HUES6 (cell line): ENCODE measurements at regions not wholly inside any gene's neighbourhood (a gene's known extent, or its start where the extent isn't known, plus 50 kb on each side); places are given as distances from the start of the nearest gene placed in this dataset.

Experiments used
- H3K27ac ChIP-seq: 2 replicates; pipeline ENCODE4 v1.7.0; 2013; ENCODE audit warnings: low read depth, mild to moderate bottlenecking, low read length, inconsistent platforms
- H3K27me3 ChIP-seq: 2 replicates; pipeline ENCODE4 v1.6.1; 2013; ENCODE audit warnings: low read length; ENCODE audit not compliant: control insufficient read depth, insufficient read depth
- H3K36me3 ChIP-seq: 2 replicates; pipeline ENCODE4 v1.6.1; 2013; ENCODE audit warnings: low read length; ENCODE audit not compliant: control insufficient read depth, insufficient read depth
- H3K4me1 ChIP-seq: 2 replicates; pipeline ENCODE4 v1.6.1; 2013; ENCODE audit warnings: low read length; ENCODE audit not compliant: control insufficient read depth, insufficient read depth
- H3K4me3 ChIP-seq: 2 replicates; pipeline ENCODE4 v1.5.1; 2013; ENCODE audit warnings: low read depth, low read length
- H3K9ac ChIP-seq: one replicate; pipeline ENCODE4 v1.6.1; 2013; ENCODE audit warnings: mild to moderate bottlenecking, low read length
- H3K9me3 ChIP-seq: 2 replicates; pipeline ENCODE4 v1.6.1; 2013; ENCODE audit warnings: low read depth, low read length; ENCODE audit not compliant: control insufficient read depth, insufficient read depth

DNA sequence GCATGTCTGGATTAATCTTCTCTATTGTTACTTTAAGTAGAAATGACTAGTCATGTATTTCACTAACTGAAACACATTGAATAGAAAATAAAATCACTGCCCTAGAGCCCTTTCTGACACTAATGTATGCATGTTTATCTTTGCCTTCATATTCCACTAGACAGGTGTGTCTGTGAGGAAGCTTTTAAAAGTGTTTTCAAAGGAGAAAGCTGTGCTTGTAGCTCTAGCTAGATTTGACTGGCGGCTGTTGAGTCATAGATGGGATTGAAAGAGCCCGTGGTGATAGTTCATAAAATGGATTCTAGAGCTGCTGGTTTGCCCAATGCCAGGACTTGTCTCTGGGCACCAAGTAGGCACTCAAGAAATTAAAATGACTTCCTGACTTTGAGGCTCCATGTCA is 189.0 kb upstream of the PIRT start:
- Histone ChIP-seq H3K27me3 (no peaks in the 10 kb centered on the region), H3K27ac (no peak overlapping the region), H3K9ac (no peak overlapping the region), H3K36me3 (no peaks in the 10 kb centered on the region), H3K4me1 (peaks cover 8% of the 10 kb centered on the region), H3K4me3 (no peak overlapping the region), H3K9me3 (no peaks in the 10 kb centered on the region)

DNA sequence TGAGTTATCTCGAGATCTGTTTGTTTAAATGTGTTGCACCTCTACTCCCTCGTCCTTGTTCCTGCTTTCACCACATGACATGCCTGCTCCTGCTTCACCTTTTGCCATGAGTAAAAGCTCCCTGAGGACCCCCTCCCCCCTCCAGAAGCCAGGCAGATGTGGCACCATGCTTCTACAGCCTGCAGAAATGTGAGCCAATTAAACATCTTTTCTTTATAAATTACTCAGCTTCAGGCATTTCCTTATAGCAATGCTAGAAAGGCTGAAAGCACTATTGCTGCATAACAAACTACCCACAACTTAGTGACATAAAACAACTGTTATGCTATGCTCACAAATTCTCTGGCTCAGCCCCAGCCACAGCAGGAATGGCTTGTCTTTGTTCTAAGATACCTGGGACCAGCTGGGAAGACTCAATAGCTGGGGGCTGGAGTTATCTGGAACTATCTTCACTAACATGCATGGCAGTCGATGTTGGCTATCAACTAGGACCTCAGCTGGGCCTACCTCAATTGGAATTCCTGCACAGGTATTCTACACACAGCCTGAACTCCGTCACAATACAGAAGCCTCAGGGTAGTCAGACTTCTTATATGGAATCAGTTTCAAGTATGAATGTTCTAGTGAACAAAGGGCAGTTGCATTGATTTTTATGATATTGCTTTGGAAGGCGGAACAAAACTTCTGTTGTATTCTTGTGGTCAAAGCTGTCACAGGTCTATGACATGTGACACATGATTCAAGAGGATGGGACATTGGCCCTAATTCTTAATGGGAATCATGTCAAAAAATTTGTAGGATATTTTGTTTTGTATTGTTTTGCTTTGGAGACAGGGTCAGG is 186.0 kb upstream of the PIRT start:
- Histone ChIP-seq H3K4me3 (no peak overlapping the region), H3K27ac (no peak overlapping the region), H3K9me3 (no peaks in the 10 kb centered on the region), H3K9ac (no peak overlapping the region), H3K4me1 (no peaks in the 10 kb centered on the region), H3K36me3 (no peaks in the 10 kb centered on the region), H3K27me3 (no peaks in the 10 kb centered on the region)

DNA sequence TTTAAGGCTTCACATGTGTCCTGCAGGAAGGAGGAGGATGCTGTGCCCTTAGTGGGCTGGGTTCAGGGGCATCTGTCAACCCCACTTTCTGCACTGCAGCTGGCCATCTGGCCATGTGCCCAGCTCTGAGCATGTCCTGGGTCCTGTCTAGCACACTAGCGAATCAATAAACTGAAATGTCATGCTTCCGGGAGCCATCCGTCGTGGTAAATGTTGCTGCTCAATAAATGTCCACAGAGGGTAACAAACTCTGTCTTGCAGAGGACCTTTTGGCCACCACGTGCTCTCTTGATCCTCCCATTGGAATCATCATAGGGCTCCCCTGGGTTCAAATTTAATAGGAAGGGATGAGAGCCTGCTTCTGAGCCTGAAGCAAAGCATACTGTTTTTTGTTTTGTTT is 168.6 kb upstream of the PIRT start:
- H3K27me3 ChIP-seq, result no peaks in the 10 kb centered on the region
- H3K9ac ChIP-seq, result no peak overlapping the region
- 0 out of 2 replicates have a peak, but pooled peaks cover 4% of the 10 kb centered on the region for H3K9me3 ChIP-seq
- H3K4me3 ChIP-seq, result no peak overlapping the region
- no peaks in the 10 kb centered on the region for H3K36me3 ChIP-seq
- H3K27ac ChIP-seq, result no peak overlapping the region
- no peaks in the 10 kb centered on the region for H3K4me1 ChIP-seq

DNA sequence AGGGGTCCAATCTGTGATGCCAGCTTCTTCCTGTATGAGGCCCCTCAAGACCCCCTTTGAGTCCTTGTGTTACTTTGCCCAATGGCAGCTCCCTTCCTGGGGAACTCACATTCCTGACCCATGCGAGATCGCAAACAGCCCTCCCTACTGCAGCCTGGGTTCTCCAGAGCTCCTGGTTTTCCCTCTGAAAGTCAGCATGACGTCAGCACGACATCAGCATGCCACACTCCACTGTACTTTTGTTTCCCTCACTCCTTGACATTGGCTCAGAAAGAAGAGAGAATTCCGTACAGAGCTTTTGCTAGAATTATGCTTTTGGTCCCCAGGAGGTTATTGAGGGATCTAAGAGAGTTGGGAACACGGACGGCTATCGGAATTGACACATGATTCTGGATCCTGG is 168.1 kb upstream of the PIRT start:
- H3K27me3 ChIP-seq, result no peaks in the 10 kb centered on the region
- H3K27ac ChIP-seq, result no peak overlapping the region
- H3K9ac ChIP-seq, result no peak overlapping the region
- H3K9me3 ChIP-seq, result 0 out of 2 replicates have a peak, but pooled peaks cover 4% of the 10 kb centered on the region
- no peaks in the 10 kb centered on the region for H3K36me3 ChIP-seq
- H3K4me1 ChIP-seq, result no peaks in the 10 kb centered on the region
- H3K4me3 ChIP-seq, result no peak overlapping the region

DNA sequence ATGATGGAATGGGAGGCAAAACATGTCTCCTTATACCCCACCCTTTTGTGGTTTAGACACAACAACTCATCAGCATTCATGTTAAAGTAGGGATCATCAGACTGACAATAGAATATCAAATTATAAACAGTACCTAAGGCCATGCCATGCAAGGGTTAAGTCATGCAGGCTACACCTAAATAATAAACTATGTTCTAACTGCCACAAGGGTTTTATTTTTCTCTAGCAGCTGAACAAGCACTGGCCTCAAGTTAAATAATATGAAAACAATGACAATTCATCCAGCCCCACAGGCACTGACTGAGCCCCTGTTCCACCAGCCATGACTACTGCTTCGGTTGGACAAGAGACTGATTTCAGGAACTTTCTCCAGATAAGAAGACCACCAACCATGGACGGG is 164.5 kb upstream of the PIRT start:
- H3K27me3 ChIP-seq, result no peaks in the 10 kb centered on the region
- H3K27ac ChIP-seq, result no peak overlapping the region
- no peak overlapping the region for H3K9ac ChIP-seq
- H3K4me1 ChIP-seq, result no peaks in the 10 kb centered on the region
- H3K9me3 ChIP-seq, result 0 out of 2 replicates have a peak, but pooled peaks cover 4% of the 10 kb centered on the region
- H3K4me3 ChIP-seq, result no peak overlapping the region
- H3K36me3 ChIP-seq, result no peaks in the 10 kb centered on the region

DNA sequence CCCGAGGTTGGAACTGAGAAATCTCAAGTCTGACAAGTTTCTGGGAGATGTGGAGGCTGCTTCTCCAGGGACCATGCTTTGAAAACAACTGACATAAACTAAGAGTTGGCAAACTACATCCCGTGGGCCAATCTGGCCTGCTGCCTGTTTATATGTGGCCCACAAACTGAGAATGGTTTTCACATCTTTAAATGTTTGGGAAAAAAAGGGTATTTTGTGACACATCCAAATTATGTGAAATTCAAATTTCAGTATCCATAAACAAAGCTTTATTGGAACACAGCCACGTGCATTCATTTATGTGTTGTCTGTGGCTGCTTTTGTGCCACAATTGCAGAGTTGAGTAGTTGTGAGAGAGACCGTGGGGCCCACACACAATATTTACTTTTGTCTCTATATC is 163.8 kb upstream of the PIRT start:
- Histone ChIP-seq H3K4me1 (no peaks in the 10 kb centered on the region), H3K9me3 (no peaks in the 10 kb centered on the region), H3K4me3 (no peak overlapping the region), H3K36me3 (no peaks in the 10 kb centered on the region), H3K9ac (no peak overlapping the region), H3K27ac (no peak overlapping the region), H3K27me3 (no peaks in the 10 kb centered on the region)

DNA sequence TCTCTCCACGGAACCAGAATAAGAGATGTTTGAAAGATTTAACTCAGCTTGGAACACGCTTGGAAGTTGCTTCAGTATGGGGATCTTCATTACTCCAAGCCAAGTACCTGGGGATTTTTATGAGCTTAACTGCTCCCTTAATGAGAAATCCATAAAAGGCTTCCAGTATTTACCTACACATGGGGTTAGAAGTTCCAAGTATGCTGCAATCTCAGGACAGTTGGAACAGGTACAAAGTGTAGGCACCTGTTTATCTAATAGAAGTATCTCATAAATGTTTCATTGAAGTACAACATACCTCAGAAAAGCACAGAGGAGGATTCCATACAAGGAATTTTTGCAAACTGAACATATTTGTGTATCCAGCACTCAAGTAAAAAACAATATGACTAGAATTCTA is 161.6 kb upstream of the PIRT start:
- no peak overlapping the region for H3K9ac ChIP-seq
- H3K4me1 ChIP-seq, result no peaks in the 10 kb centered on the region
- H3K36me3 ChIP-seq, result no peaks in the 10 kb centered on the region
- no peaks in the 10 kb centered on the region for H3K27me3 ChIP-seq
- no peaks in the 10 kb centered on the region for H3K9me3 ChIP-seq
- no peak overlapping the region for H3K27ac ChIP-seq
- H3K4me3 ChIP-seq, result no peak overlapping the region

DNA sequence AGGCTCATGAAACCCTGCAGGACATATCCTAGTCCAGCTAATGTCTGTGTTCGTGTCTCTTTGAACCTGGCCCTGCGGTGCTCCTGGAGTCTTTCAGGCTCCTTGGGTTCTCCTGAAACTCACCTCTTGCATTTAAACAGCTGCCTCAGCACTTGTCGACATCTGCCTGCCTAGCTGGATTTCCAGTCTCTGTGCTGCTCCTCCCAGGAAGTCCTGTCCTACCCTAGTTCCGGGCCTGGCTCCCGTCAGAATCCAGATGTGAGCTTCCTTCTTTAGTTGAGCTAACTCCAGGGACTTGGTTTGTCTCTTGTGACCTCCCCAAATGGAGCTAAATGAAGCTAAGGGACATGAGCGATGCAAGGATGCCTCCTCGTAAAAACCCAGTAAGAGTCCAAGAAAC is 155.2 kb upstream of the PIRT start:
- no peak overlapping the region for H3K4me3 ChIP-seq
- no peaks in the 10 kb centered on the region for H3K36me3 ChIP-seq
- H3K9me3 ChIP-seq, result no peaks in the 10 kb centered on the region
- no peaks in the 10 kb centered on the region for H3K27me3 ChIP-seq
- no peak overlapping the region for H3K27ac ChIP-seq
- peaks cover 7% of the 10 kb centered on the region; the same call in 1 of the 2 replicates for H3K4me1 ChIP-seq
- H3K9ac ChIP-seq, result no peak overlapping the region

DNA sequence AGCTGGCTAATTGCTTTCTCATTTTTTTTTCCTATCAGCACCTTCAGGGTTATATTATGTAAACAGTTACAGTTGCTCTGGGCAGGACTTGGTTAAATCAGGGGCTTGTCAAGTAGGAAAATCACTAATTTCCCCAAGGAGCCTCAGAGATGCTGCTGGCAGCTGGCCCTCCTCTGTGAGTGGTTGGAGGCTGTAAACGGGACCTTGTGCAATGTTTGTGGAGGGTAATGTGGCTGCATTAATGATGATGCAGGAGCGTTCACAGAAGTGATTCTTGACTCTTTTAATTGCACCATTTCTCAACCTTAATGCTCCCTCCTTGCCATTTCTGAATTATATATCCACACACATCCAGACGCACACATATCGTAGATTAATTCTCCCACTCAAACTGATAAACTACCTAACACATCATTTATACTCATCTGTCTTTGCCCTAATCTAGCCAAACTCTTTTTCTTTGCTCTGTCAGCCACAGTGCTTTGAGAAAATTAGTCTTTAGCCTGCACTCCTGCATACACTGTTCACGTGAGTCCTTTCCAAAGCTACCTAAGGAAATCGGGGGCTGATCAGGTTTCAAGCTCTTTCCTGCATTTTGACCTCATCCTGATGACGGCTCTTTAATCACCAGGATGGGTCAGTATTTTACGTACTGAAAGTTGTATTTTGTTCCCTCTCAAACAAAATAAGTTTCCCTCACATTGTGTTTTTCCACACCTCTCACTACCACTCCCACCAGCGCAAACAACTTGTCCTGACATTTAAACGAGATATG is 154.4 kb upstream of the PIRT start:
- no peaks in the 10 kb centered on the region for H3K27me3 ChIP-seq
- H3K4me1 ChIP-seq, result peaks cover 7% of the 10 kb centered on the region; the same call in 1 of the 2 replicates
- no peaks in the 10 kb centered on the region for H3K9me3 ChIP-seq
- H3K4me3 ChIP-seq, result no peak overlapping the region
- H3K36me3 ChIP-seq, result no peaks in the 10 kb centered on the region
- no peak overlapping the region for H3K27ac ChIP-seq
- no peak overlapping the region for H3K9ac ChIP-seq

DNA sequence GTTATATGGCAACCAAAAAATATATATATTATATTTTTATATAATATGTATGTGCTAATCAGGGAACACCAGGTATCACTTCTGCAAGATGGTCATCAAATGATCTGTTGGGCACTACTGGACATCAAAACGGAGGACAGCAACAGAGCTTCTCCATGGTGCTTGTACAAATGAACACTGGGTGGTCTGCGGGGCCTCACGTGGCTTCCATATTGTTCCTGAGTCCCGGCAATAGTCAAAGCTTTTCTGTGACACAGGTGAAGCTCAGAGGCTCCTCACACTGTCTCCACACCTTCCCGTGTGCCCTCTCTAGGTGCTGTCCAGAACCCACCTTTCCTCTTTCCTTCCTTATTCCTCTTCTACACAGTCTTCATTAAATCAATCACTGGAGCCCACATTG is 149.9 kb upstream of the PIRT start:
- peaks cover 6% of the 10 kb centered on the region; the same call in 1 of the 2 replicates for H3K4me1 ChIP-seq

DNA sequence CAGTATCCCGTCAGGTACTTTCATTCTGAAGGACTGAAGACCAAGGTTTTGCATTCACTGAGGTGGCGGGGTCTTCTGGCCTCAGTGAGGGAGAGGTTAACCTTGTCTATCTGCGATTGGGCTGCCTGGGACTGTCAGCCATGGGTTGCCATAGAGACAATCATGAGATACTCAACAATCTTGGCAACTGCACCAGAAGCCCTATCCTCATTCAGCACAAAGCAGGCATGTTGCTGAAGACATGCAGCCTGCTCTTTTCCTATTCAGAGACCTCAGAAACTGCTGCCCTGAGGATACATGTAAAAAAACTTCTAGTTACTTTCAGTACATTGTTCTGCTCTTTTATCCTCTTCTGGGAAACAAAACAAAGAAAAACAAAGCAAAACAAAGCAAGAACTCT is 146.3 kb upstream of the PIRT start:
- Histone ChIP-seq H3K36me3 (no peaks in the 10 kb centered on the region), H3K4me3 (no peak overlapping the region), H3K9me3 (peaks cover 9% of the 10 kb centered on the region), H3K27me3 (no peaks in the 10 kb centered on the region), H3K4me1 (no peaks in the 10 kb centered on the region), H3K27ac (no peak overlapping the region), H3K9ac (no peak overlapping the region)

More for the DNA sequence above, 149.9 kb upstream of the PIRT start:
- Histone ChIP-seq H3K36me3 (no peaks in the 10 kb centered on the region), H3K4me3 (no peak overlapping the region), H3K9ac (no peak overlapping the region), H3K27ac (no peak overlapping the region), H3K9me3 (peaks cover 9% of the 10 kb centered on the region), H3K27me3 (no peaks in the 10 kb centered on the region)
